Stimulated activated naive B cell treated with anti-CD40 and anti-IgM and Interleukin-4, amounts not matched to agents 10 μg/mL and 1 μg/mL and 100 μg/mL, for 72 hours (primary cell): ENCODE measurements at regions not wholly inside any gene's neighbourhood (a gene's known extent, or its start where the extent isn't known, plus 50 kb on each side); places are given as distances from the start of the nearest gene placed in this dataset.
"Not testable (repeated sequence)": the region's sequence is repeated elsewhere in the genome, so short reads cannot be mapped to it uniquely, and the experiment has no call there.

ENCODE experiments used
- ATAC-seq, 2 donors: fragments of 150-1000 bp; cut with Tn5 transposase; replicated peaks; 2 replicates each; pipeline ENCODE4 v1.10.0; 2021; ENCODE audit warnings: moderate library complexity in 1 of 2
- DNase-seq: peaks from one replicate; pipeline ENCODE4 v3.0.0; 2021
- H3K27ac Mint-ChIP-seq: one replicate; pipeline ENCODE4 v1.8.0; 2022; ENCODE audit warnings: mild to moderate bottlenecking, mixed read lengths
- H3K27me3 Mint-ChIP-seq, 2 donors: one replicate each; pipeline ENCODE4 v1.8.0; 2022; ENCODE audit warnings: mixed read lengths in 2 of 2
- H3K36me3 Mint-ChIP-seq, 2 donors: one replicate each; pipeline ENCODE4 v1.8.0; 2022; ENCODE audit warnings: mixed read lengths in 2 of 2, mild to moderate bottlenecking in 1 of 2
- H3K4me1 Mint-ChIP-seq, 2 donors: one replicate each; pipeline ENCODE4 v1.8.0; 2022; ENCODE audit warnings: mixed read lengths in 2 of 2, mild to moderate bottlenecking in 1 of 2
- H3K4me3 Mint-ChIP-seq, 2 donors: one replicate each; pipeline ENCODE4 v1.8.0; 2022; ENCODE audit warnings: mild to moderate bottlenecking in 2 of 2, mixed read lengths in 2 of 2, moderate library complexity in 1 of 2
- H3K9me3 Mint-ChIP-seq, 2 donors: one replicate each; pipeline ENCODE4 v1.8.0; 2022; ENCODE audit warnings: mixed read lengths in 2 of 2, mild to moderate bottlenecking in 1 of 2

DNA sequence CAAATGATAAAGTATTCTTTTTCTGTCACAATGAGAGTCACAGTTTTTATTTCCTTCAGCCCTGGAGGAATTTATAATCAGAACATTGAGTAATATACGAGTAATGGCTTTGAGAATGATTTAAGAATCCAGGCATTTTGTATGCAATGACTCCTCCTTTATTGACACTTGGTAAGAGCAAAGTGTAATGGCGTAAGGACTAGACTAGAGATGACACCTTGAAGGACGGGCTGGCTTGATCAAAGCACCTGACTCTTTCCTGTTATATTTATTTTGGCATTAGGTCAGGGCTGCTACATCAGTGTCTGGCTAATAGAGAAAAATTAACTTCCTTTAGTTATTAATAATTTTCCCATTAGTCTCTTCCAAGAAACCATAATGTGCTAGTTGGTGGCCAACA, 482.4 kb upstream of the GCFC2 start:
- ATAC-seq: no peak
- Mint-ChIP-seq H3K4me3 (no peak overlapping the region), H3K4me1 (no peaks in the 10 kb centered on the region), H3K27me3 (no peaks in the 10 kb centered on the region), H3K9me3 (peaks cover 0 to 4% of the 10 kb centered on the region in 2 donors), H3K36me3 (no peaks in the 10 kb centered on the region), H3K27ac (no peak overlapping the region)
- DNase-seq: no peak

DNA sequence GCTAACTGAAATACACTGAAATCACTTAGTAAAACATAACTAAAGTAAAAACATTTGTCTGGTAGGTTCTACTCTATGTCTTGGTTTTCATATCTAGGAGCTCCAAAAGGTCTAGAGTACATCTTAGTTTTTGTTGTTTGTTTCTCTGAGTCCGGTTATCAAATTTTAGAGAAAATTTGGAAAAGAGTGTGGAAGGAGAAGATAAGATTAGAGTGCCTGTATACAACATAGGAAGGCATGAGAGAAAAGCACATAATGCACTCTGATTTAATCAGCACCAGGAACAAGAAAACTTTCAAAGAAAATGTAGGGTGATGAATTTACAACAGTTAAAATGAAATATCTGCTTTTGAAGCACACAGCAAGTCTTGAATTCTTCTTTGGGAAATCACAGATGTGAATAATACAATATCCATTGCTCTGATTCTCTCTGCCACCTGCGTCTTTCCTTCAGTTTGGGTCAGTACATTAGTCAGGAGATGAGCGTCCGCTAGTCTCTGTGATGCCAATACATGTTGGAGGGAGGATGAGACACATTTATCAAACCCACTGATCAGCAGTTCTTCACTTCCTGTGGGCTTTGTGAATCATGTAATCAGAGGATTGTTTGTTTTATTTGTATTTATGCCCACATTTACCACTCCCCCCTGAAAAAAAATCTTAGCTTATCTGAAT, 477.8 kb upstream of the GCFC2 start:
- ATAC-seq: no peak
- Mint-ChIP-seq H3K27me3 (no peaks in the 10 kb centered on the region), H3K27ac (no peak overlapping the region), H3K4me3 (no peak overlapping the region), H3K36me3 (no peaks in the 10 kb centered on the region), H3K4me1 (no peaks in the 10 kb centered on the region), H3K9me3 (peaks cover 0 to 4% of the 10 kb centered on the region in 2 donors)
- no peak for DNase-seq

DNA sequence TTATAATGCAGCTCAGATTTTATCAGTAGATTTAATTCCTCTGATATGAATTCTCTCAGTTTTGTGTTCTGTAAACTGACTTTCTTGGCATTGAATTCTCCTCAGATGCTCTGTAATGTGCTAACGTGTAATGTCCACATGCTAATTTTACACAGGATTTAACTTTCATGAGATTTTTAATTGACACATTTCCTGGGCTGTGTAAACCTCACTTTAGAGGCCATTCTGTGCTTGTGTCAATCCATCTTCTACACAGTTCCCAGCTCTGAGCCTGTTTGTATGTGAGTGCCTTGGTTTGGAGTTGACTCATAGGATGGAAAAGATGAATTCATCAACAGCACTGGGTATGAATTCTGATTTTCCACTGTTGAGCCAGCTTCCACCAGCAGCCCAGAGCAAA, 476.7 kb upstream of the GCFC2 start:
- no peak for ATAC-seq
- peaks cover 0 to 4% of the 10 kb centered on the region in 2 donors for H3K9me3 Mint-ChIP-seq
- H3K36me3 Mint-ChIP-seq: no peaks in the 10 kb centered on the region
- no peak for DNase-seq
- no peak overlapping the region for H3K27ac Mint-ChIP-seq
- H3K4me1 Mint-ChIP-seq: no peaks in the 10 kb centered on the region
- no peaks in the 10 kb centered on the region for H3K27me3 Mint-ChIP-seq
- no peak overlapping the region for H3K4me3 Mint-ChIP-seq

DNA sequence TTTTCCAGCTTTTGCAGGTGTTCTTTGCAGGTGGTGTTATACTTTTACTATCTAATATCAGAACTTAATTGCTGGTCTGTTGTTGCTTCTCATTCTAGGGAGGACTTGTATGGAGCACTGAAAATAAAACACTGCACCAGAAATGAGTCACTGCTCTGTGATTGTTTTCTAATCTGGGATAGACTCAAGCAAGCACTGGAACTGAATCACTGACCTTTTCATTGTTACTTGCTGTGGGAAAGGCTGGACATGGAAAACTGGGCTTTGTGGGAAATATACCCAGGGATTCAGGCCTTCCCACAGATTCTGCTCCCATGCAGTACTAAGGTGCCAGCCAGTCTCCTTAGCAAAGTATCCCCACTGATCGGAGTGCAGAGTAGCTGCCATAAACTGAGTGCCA, 470.0 kb upstream of the GCFC2 start:
- peaks cover 17 to 27% of the 10 kb centered on the region in 2 donors for H3K9me3 Mint-ChIP-seq

DNA sequence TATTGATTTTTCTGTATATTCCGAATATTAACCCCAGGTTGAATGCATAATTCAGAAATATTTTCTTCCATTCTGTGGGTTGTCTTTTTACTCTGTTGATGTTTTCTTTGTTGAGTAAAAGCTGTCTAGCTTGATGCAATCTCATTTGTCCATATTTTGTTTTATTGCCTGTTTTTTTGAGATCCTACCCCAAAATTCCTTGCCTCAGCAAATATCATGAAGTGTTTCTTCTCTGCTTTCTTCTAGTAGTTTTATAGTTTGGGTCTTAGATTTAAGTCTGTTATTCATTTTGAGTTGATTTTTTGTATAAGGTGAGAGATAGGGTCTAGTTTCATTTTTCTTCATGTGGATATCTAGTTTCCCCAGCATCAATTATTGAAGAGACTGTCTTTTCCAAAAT, 467.9 kb upstream of the GCFC2 start:
- ATAC-seq (no peak), DNase-seq (no peak)
- no peaks in the 10 kb centered on the region for H3K4me1 Mint-ChIP-seq
- H3K9me3 Mint-ChIP-seq: peaks cover 24 to 32% of the 10 kb centered on the region in 2 donors
- H3K36me3 Mint-ChIP-seq: no peaks in the 10 kb centered on the region
- no peaks in the 10 kb centered on the region for H3K27me3 Mint-ChIP-seq
- H3K4me3 Mint-ChIP-seq: no peak overlapping the region
- H3K27ac Mint-ChIP-seq: no peak overlapping the region

More for the DNA sequence above, 470.0 kb upstream of the GCFC2 start:
- no peak for DNase-seq
- H3K27ac Mint-ChIP-seq: no peak overlapping the region
- H3K27me3 Mint-ChIP-seq: no peaks in the 10 kb centered on the region
- H3K4me3 Mint-ChIP-seq: no peak overlapping the region
- H3K36me3 Mint-ChIP-seq: no peaks in the 10 kb centered on the region
- ATAC-seq: no peak
- no peaks in the 10 kb centered on the region for H3K4me1 Mint-ChIP-seq

DNA sequence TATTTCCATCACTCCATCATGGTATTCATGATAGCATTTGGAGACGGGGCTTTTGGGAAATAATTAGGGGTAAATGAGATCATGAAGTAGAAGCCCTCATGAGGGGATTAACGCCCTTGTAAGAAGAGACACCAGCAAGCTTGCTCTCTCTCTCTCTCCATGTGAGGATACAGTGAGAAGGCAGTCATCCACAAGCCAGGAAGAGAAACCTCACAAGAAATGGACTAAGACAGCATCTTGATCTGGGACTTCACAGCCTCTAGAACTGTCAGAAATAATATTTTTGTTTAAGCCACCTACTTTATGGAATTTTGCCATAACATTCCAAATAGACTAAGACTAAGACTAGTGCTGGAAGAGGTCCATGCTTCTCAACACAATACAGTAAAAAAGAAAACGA, 464.6 kb upstream of the GCFC2 start:
- no peak for ATAC-seq
- no peaks in the 10 kb centered on the region for H3K36me3 Mint-ChIP-seq
- no peaks in the 10 kb centered on the region for H3K4me1 Mint-ChIP-seq
- H3K9me3 Mint-ChIP-seq: peaks cover 26 to 31% of the 10 kb centered on the region in 2 donors
- DNase-seq: no peak
- H3K27me3 Mint-ChIP-seq: no peaks in the 10 kb centered on the region
- H3K27ac Mint-ChIP-seq: no peak overlapping the region
- no peak overlapping the region for H3K4me3 Mint-ChIP-seq

DNA sequence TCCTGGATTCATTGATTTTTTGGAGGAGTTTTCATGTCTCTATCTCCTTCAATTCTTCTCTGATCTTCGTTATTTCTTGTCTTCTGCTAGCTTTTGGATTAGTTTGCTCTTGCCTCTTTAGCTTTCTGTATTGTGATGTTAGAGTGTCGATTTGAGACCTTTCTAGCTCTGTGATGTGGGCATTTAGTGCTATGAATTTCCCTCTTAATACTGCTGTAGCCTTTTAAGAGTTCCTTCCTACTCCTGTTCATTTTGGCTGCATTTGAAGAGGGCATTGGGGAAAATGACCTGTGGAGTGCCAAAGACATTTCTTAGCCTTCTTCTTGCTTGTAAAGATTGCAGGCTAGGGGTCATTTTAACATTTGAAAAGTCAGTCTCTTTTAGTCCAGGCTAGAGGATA, 463.8 kb upstream of the GCFC2 start:
- ATAC-seq (no peak), DNase-seq (no peak)
- H3K27ac Mint-ChIP-seq: no peak overlapping the region
- peaks cover 22 to 31% of the 10 kb centered on the region in 2 donors for H3K9me3 Mint-ChIP-seq
- H3K27me3 Mint-ChIP-seq: no peaks in the 10 kb centered on the region
- H3K36me3 Mint-ChIP-seq: no peaks in the 10 kb centered on the region
- H3K4me1 Mint-ChIP-seq: no peaks in the 10 kb centered on the region
- H3K4me3 Mint-ChIP-seq: no peak overlapping the region

DNA sequence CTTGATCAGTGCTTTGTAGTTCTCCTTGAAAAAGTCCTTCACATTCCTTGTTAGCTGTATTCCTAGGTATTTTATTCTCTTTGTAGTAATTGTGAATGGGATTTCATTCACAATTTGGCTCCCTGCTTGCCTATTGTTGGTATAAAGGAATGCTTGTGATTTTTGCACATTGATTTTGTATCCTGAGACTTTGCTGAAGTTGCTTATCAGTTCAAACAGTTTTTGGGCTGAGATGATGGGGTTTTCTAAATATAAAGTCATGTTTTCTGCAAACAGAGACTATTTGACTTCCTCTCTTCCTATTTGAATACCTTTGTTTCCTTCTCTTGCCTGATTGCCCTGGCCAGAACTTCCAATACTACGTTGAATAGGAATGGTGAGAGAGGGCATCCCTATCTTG, 462.5 kb upstream of the GCFC2 start:
- H3K27me3 Mint-ChIP-seq, H3K4me3 Mint-ChIP-seq, ATAC-seq, H3K4me1 Mint-ChIP-seq, H3K36me3 Mint-ChIP-seq, H3K27ac Mint-ChIP-seq, DNase-seq: not testable (repeated sequence)
- peaks cover 12 to 24% of the 10 kb centered on the region in 2 donors for H3K9me3 Mint-ChIP-seq

DNA sequence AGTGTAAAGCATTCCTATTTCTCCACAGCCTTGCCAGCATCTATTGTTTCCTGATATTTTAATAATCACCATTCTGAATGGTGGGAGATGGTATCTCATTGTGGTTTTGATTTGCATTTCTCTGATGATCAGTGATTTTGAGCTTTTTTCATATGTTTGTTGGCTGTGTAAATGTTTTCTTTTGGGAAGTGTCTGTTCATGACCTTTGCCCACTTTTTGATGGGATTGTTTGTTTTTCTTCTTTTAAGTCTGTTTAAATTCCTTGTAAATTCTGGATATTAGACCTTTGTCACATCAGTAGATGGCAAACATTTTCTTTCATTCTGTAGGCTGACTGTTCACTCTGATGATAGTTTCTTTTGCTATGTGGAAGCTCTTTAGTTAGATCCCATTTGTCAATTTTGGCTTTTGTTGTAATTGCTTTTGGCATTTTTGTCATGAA, 461.5 kb upstream of the GCFC2 start:
- DNase-seq, H3K27ac Mint-ChIP-seq, H3K4me1 Mint-ChIP-seq, H3K27me3 Mint-ChIP-seq, H3K4me3 Mint-ChIP-seq, H3K36me3 Mint-ChIP-seq, ATAC-seq: not testable (repeated sequence)
- H3K9me3 Mint-ChIP-seq: peaks cover 11 to 20% of the 10 kb centered on the region in 2 donors

DNA sequence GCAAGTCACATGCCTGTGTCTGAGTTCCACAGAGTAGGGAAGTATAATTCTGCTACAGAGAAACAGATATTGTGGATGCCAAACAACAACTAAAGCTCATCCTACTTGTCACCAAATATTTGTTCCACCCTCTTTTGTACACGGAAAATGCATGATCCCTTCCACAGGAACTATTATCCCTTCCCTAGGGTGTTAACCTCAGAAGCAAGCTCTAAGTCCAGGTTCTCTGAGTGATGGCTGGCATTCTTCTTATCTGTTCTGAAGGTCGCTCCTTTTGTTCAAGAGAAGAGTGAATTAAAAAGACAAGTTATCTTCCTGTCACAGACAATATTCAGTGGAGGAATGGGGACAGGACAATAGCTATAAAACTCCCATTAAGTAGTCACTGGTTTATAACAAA, 460.1 kb upstream of the GCFC2 start:
- no peak overlapping the region for H3K4me3 Mint-ChIP-seq
- ATAC-seq: no peak
- no peak overlapping the region for H3K27ac Mint-ChIP-seq
- peaks cover 4 to 16% of the 10 kb centered on the region in 2 donors for H3K9me3 Mint-ChIP-seq
- H3K36me3 Mint-ChIP-seq: no peaks in the 10 kb centered on the region
- H3K27me3 Mint-ChIP-seq: no peaks in the 10 kb centered on the region
- no peaks in the 10 kb centered on the region for H3K4me1 Mint-ChIP-seq
- DNase-seq: no peak

DNA sequence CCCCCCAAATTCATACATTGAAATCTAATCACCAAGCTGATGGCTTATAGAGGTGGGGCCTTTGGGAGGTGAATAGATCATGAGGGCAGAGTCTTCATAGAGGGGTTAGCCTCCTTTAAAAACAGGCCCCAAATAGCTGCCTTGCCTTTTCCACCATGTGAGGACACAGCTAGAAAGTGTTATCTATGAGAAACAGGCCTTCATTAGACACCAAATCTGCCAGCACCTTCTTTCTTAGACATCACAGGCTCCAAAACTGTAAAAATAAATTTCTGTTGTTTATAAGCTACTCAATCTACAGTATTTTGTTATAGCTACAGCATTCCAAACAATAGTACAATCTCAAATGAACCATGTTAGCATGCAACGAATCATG, 459.3 kb upstream of the GCFC2 start:
- Mint-ChIP-seq H3K4me3 (no peak overlapping the region), H3K27me3 (no peaks in the 10 kb centered on the region), H3K36me3 (no peaks in the 10 kb centered on the region), H3K4me1 (no peaks in the 10 kb centered on the region), H3K9me3 (peaks cover 4 to 14% of the 10 kb centered on the region in 2 donors), H3K27ac (no peak overlapping the region)
- no peak for ATAC-seq
- DNase-seq: no peak

DNA sequence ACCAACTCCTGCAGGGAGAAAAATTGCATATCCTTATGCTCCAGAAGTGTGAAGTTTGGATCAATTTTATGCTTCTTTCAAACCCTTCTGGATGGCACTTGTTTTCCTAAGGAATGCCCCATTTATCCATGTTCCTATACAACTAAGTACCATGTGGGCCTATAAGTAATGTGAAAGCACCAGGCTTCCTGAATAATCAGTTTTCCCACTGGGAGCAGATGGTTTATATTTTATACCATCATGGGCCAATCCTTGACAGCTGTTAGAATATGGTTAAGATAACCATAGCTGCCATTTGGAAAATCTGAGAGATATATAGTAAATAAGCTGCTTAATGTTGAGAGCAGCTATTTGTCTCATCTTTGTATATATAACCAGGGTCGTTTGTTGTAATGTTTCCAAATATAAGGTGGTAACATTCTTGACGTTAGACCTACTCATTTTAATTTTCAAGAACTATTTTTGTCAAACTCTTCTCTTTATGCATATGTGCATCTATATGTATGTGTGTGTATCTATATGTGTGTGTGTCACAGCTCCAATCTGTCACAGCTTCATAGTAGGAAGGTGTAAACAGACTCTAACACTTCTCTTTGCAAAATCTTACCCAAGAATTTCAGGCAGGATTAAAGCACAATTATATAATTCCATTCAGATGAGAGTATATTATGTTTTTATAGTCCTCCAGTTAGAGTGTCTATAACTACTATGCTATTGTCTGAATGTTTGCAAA, 458.7 kb upstream of the GCFC2 start:
- H3K36me3 Mint-ChIP-seq: no peaks in the 10 kb centered on the region

DNA sequence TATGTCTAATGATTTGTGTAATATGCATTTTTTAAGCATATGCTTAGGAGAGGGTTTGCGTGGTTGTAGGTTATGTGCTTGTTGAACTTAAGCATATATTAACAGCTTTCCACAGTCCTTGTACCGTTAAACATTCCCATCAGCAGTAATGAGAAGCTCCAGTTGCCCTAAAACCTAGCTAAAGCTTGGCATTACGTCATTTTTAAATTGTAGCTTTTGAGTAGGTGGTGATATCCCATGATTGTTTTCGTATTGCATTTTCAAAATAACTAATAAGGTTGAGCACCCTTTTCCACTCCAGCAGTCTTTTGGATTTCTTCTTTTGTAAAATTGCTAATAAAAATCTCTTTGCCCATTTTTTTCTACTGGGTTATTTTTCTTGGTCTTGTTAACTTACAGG, 453.1 kb upstream of the GCFC2 start:
- peaks cover 0 to 3% of the 10 kb centered on the region in 2 donors for H3K9me3 Mint-ChIP-seq
- no peaks in the 10 kb centered on the region for H3K36me3 Mint-ChIP-seq
- no peak overlapping the region for H3K27ac Mint-ChIP-seq
- H3K27me3 Mint-ChIP-seq: no peaks in the 10 kb centered on the region
- no peak for ATAC-seq
- H3K4me1 Mint-ChIP-seq: no peaks in the 10 kb centered on the region
- no peak for DNase-seq
- no peak overlapping the region for H3K4me3 Mint-ChIP-seq

More for the DNA sequence above, 458.7 kb upstream of the GCFC2 start:
- H3K27me3 Mint-ChIP-seq: no peaks in the 10 kb centered on the region
- no peak for ATAC-seq
- H3K9me3 Mint-ChIP-seq: peaks cover 4 to 11% of the 10 kb centered on the region in 2 donors
- no peak overlapping the region for H3K4me3 Mint-ChIP-seq
- H3K27ac Mint-ChIP-seq: no peak overlapping the region
- no peaks in the 10 kb centered on the region for H3K4me1 Mint-ChIP-seq
- DNase-seq: no peak

DNA sequence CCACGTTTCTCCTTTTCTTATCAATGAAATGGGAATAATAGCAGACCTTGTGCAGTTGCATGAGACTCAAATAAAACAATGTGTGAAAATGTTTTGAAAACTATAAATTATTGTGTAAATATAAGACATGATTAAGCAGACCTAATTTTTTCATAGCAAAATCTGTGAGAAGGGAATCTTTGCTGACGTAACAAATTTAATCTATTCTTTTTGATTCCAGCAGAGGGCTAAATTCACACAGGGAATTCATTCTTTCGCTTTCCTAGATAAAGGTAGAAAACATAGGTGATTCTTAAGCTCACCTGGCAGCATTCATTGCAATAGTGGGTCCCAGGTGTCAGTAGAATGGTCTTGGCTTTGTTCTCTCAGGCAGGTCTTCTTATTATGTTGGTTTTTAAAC, 450.0 kb upstream of the GCFC2 start:
- no peak for ATAC-seq
- no peak overlapping the region for H3K27ac Mint-ChIP-seq
- no peaks in the 10 kb centered on the region for H3K27me3 Mint-ChIP-seq
- no peak overlapping the region for H3K4me3 Mint-ChIP-seq
- no peaks in the 10 kb centered on the region for H3K36me3 Mint-ChIP-seq
- H3K9me3 Mint-ChIP-seq: peaks cover 0 to 3% of the 10 kb centered on the region in 2 donors
- H3K4me1 Mint-ChIP-seq: no peaks in the 10 kb centered on the region
- no peak for DNase-seq

DNA sequence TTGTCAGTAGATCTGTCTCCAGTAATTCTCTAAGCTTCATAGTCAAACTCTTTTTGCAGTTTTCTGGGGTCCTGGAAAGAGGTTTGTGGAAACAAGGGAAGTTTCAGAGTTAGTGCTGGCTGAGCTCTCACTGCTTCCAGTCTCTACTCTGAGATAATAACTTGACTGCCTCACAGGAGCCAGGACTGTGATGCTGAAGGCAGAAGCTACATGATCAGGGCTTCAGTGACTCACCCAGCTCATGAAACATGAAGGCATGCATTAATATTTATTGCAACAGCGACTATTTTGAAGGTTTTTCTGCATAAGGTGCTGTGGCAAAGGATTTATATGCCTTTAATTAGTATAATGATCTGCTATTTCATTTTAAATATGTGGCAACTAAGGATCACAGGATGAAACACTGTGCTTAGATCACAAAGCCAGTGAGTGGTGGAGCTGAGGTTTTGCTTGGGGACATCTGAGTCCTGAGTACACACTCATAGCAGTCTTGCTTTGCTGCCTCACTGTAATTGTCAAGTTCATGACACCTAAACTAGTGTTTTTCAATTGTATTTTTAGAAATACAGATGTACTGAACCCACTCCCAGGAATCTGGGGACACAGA, 448.4 kb upstream of the GCFC2 start:
- ATAC-seq: no peak
- Mint-ChIP-seq H3K9me3 (peaks cover 0 to 3% of the 10 kb centered on the region in 2 donors), H3K4me1 (no peaks in the 10 kb centered on the region), H3K27ac (no peak overlapping the region), H3K27me3 (no peaks in the 10 kb centered on the region), H3K4me3 (no peak overlapping the region), H3K36me3 (no peaks in the 10 kb centered on the region)
- no peak for DNase-seq
